ENCODE measurements at regions not wholly inside any gene's neighbourhood (a gene's known extent, or its start where the extent isn't known, plus 50 kb on each side); places are given as distances from the start of the nearest gene placed in this dataset.

GRCh38 chr5:174187001-174187400, 141.5 kb downstream of the NSG2 start:
- intact Hi-C loops (cut with micrococcal nuclease; ENCODE audit: unreplicated experiment), result no loop called here
- H3K79me2 ChIP-seq (ENCODE audit: control insufficient read depth, insufficient read depth, low read length), result no peaks in the 10 kb centered on the region
- WGBS (ENCODE audit: insufficient coverage, insufficient replicate concordance, low lambda C conversion rate, missing lambda C conversion rate), result 13% methylated on average over 7 of the region's 7 CpGs
- ChIA-PET RAD21 (ENCODE audit: unreplicated experiment) (no interaction called here), POLR2A (no interaction called here), CTCF (no interaction called here), SMC1A (ENCODE audit: uncharacterized antibody, unreplicated experiment) (no interaction called here)
- no peaks in the 10 kb centered on the region for H3K4me1 ChIP-seq (ENCODE audit: control insufficient read depth, insufficient read depth, low read length)
- DNase-seq (ENCODE audit: low read depth, low spot score) (no peak), ATAC-seq (no peak), FAIRE-seq (no peak)
- no peak overlapping the region for H3K4me2 ChIP-seq (ENCODE audit: control insufficient read depth, insufficient read depth)
- H3K27ac ChIP-seq (ENCODE audit: control insufficient read depth, insufficient read depth), result no peak overlapping the region
- in situ Hi-C loops (cut with MboI), result no loop called here
- H4K20me1 ChIP-seq (ENCODE audit: control insufficient read depth, insufficient read depth), result no peaks in the 10 kb centered on the region
- no peak overlapping the region for H2AFZ ChIP-seq (ENCODE audit: control insufficient read depth, low read depth, low read length)
- no peak overlapping the region for H3K9ac ChIP-seq (ENCODE audit: control insufficient read depth, insufficient read depth, low read length)
- no peaks in the 10 kb centered on the region for H3K9me3 ChIP-seq (replicated peaks; ENCODE audit: control insufficient read depth, insufficient read depth, low read length)
- H3K4me3 ChIP-seq, result no peak overlapping the region
- BruUV-seq (replicated peaks), result no TSS peak
- peaks cover 0 to 6% of the 10 kb centered on the region in 2 experiments; a peak in 3 of 4 replicates for H3K27me3 ChIP-seq (replicated peaks in 1 of 2; ENCODE audit: control insufficient read depth in 2 of 2, insufficient read depth in 2 of 2, low read length in 1 of 2)
- TF ChIP-seq, protein P1, sequence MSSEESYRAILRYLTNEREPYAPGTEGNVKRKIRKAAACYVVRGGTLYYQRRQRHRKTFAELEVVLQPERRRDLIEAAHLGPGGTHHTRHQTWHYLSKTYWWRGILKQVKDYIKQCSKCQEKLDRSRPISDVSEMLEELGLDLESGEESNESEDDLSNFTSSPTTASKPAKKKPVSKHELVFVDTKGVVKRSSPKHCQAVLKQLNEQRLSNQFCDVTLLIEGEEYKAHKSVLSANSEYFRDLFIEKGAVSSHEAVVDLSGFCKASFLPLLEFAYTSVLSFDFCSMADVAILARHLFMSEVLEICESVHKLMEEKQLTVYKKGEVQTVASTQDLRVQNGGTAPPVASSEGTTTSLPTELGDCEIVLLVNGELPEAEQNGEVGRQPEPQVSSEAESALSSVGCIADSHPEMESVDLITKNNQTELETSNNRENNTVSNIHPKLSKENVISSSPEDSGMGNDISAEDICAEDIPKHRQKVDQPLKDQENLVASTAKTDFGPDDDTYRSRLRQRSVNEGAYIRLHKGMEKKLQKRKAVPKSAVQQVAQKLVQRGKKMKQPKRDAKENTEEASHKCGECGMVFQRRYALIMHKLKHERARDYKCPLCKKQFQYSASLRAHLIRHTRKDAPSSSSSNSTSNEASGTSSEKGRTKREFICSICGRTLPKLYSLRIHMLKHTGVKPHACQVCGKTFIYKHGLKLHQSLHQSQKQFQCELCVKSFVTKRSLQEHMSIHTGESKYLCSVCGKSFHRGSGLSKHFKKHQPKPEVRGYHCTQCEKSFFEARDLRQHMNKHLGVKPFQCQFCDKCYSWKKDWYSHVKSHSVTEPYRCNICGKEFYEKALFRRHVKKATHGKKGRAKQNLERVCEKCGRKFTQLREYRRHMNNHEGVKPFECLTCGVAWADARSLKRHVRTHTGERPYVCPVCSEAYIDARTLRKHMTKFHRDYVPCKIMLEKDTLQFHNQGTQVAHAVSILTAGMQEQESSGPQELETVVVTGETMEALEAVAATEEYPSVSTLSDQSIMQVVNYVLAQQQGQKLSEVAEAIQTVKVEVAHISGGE (CRISPR knock-in tag; IDR thresholded peaks at IDR 0.05), result no peak
- TF ChIP-seq YY1 (IDR thresholded peaks at IDR 0.05; ENCODE audit: low read depth, low read length) (no peak), YBX1 (IDR thresholded peaks at IDR 0.05) (no peak), ZNF384 (IDR thresholded peaks at IDR 0.05; ENCODE audit: borderline replicate concordance, low read depth, low read length) (no peak), GATAD2B (conservative IDR thresholded peaks at IDR 0.05; ENCODE audit: low read depth) (no peak), RAD51 (IDR thresholded peaks at IDR 0.05) (no peak), TCF3 (IDR thresholded peaks at IDR 0.05; ENCODE audit: borderline replicate concordance, insufficient read depth, low read depth, low read length) (no peak), MEF2A (IDR thresholded peaks at IDR 0.05; ENCODE audit: insufficient read depth, low read depth, low read length) (no peak), ASH2L (IDR thresholded peaks at IDR 0.05; ENCODE audit: borderline replicate concordance, low read depth) (no peak), BCL3 (IDR thresholded peaks at IDR 0.05; ENCODE audit: borderline replicate concordance, insufficient read depth, low read depth, low read length, poor library complexity, severe bottlenecking) (no peak), CHD2 (IDR thresholded peaks at IDR 0.05; ENCODE audit: borderline replicate concordance, low read depth, low read length) (no peak), RUNX3 (IDR thresholded peaks at IDR 0.05; ENCODE audit: low read length) (no peak), MYB (IDR thresholded peaks at IDR 0.05; ENCODE audit: borderline replicate concordance, low read depth, low read length) (no peak), LARP7 (IDR thresholded peaks at IDR 0.05) (no peak), BHLHE40 (IDR thresholded peaks at IDR 0.05; ENCODE audit: borderline replicate concordance in 1 of 2, low read depth in 2 of 2, low read length in 1 of 2) (no peak), EGR1 (IDR thresholded peaks at IDR 0.05; ENCODE audit: borderline replicate concordance in 1 of 2, low read depth in 2 of 2, low read length in 2 of 2) (no peak), ZBED1 (IDR thresholded peaks at IDR 0.05; ENCODE audit: borderline replicate concordance) (no peak), SRF (IDR thresholded peaks at IDR 0.05; ENCODE audit: low read depth in 2 of 2, low read length in 2 of 2) (no peak)
- TF ChIP-seq, protein P2, sequence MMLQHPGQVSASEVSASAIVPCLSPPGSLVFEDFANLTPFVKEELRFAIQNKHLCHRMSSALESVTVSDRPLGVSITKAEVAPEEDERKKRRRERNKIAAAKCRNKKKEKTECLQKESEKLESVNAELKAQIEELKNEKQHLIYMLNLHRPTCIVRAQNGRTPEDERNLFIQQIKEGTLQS (IDR thresholded peaks at IDR 0.05; ENCODE audit: borderline replicate concordance, extremely low read depth, low read depth, low read length), result no peak
- H3K36me3 ChIP-seq (ENCODE audit: control insufficient read depth in 2 of 2, insufficient read depth in 2 of 2, low read length in 1 of 2), result no peaks in the 10 kb centered on the region

All from GM12878 (cell line).